ENCODE measurements at regions not wholly inside any gene's neighbourhood (a gene's known extent, or its start where the extent isn't known, plus 50 kb on each side); places are given as distances from the start of the nearest gene placed in this dataset.

- TF ChIP-seq SP1 (IDR thresholded peaks at IDR 0.05), result no peak
- TF ChIP-seq FOXA1 (IDR thresholded peaks at IDR 0.05), result no peak
- no peak for TF ChIP-seq BHLHE40 (IDR thresholded peaks at IDR 0.05; ENCODE audit: borderline replicate concordance)
- TF ChIP-seq FOXM1 (IDR thresholded peaks at IDR 0.05; ENCODE audit: borderline replicate concordance), result no peak
- TF ChIP-seq, protein P1, sequence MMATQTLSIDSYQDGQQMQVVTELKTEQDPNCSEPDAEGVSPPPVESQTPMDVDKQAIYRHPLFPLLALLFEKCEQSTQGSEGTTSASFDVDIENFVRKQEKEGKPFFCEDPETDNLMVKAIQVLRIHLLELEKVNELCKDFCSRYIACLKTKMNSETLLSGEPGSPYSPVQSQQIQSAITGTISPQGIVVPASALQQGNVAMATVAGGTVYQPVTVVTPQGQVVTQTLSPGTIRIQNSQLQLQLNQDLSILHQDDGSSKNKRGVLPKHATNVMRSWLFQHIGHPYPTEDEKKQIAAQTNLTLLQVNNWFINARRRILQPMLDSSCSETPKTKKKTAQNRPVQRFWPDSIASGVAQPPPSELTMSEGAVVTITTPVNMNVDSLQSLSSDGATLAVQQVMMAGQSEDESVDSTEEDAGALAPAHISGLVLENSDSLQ (IDR thresholded peaks at IDR 0.05), result no peak
- no peak for TF ChIP-seq TARDBP (IDR thresholded peaks at IDR 0.05)
- TF ChIP-seq FOXK2 (IDR thresholded peaks at IDR 0.05), result no peak
- no peak for TF ChIP-seq CTBP1 (IDR thresholded peaks at IDR 0.05; ENCODE audit: borderline replicate concordance)
- TF ChIP-seq HDGF (IDR thresholded peaks at IDR 0.05; ENCODE audit: borderline replicate concordance), result no peak
- no peak for TF ChIP-seq SUZ12 (IDR thresholded peaks at IDR 0.05)
- no peak for TF ChIP-seq ELF4 (IDR thresholded peaks at IDR 0.05)
- TF ChIP-seq ARNT (IDR thresholded peaks at IDR 0.05), result no peak
Observed at GRCh38 chr13:44046428-44046827, 166.7 kb downstream of the LACC1 start.
